HG03066 (cell line): ENCODE measurements at regions not wholly inside any gene's neighbourhood (a gene's known extent, or its start where the extent isn't known, plus 50 kb on each side); places are given as distances from the start of the nearest gene placed in this dataset.
"Not testable (repeated sequence)": the region's sequence is repeated elsewhere in the genome, so short reads cannot be mapped to it uniquely, and the experiment has no call there.

ENCODE experiments used
- ATAC-seq: cut with Tn5 transposase; IDR thresholded peaks from one replicate; pipeline ENCODE4 v1.9.1; 2021; ENCODE audit warnings: low read depth; ENCODE audit not compliant: unreplicated experiment

DNA sequence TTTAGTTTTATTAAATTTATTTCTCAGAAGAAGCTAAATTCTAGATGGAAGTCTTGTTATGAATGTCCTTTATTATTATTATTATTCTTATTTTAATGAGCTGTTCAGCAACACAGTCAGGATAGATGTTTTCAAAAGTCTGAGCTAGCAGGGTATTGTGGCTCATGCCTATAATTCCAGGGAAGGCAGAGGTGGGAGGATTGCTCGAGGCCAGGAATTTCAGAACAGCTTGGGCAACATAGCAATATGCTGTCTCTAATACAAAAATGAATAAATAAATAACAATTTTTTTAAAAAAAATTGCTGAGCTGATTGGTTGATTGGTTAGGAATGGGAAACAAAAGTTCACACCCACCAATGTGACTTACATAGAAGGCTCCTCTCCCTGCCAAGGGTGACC is 274.1 kb upstream of the CYRIA start:
- no peak for ATAC-seq

DNA sequence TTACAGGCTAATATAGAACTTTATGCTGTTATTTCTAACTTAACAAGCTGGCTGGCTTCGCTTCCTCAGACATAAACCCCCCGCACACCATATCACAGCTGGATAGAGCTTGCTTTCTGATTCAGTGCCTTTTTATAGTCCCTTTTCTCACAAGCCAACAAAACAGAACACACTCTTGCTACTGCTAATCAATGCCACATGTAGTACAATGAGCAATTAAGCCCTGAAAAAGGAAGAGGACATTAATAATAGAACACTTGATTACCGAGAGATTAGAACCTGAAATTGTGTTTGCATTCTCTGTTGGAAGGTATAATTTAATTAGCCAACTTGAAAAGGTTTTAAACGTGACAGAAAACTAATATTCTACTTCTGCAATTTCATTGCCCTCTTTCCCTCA is 267.7 kb upstream of the CYRIA start:
- no peak for ATAC-seq

- ATAC-seq, result no peak
Observed at GRCh38 chr2:16932826-16933225, 267.2 kb upstream of the CYRIA start.

DNA sequence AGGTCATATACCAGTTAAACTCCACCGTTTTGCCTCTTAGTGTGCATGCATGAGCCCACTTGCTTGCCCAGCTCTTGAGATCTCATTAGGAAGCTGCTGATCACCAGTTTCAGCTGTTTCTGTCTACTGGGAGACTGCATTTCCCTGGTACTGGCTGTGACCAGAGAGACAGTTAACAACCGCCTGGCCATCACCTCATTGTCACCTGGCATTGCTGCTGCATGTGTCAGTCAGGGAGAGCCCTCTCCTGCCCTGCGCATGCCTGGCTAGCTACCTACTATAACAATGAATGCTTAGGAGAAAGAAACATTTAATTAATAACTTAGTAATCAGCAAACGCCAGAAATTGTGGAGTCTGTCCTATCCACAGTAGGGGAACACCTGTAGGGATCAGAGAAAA is 265.8 kb upstream of the CYRIA start:
- ATAC-seq, result no peak

GRCh38 chr2:16927398-16927797 is 261.8 kb upstream of the CYRIA start:
- no peak for ATAC-seq

GRCh38 chr2:16925145-16925544 is 259.5 kb upstream of the CYRIA start:
- no peak for ATAC-seq

- ATAC-seq, result not testable (repeated sequence)
Observed at GRCh38 chr2:16915341-16915755, 249.7 kb upstream of the CYRIA start.

DNA sequence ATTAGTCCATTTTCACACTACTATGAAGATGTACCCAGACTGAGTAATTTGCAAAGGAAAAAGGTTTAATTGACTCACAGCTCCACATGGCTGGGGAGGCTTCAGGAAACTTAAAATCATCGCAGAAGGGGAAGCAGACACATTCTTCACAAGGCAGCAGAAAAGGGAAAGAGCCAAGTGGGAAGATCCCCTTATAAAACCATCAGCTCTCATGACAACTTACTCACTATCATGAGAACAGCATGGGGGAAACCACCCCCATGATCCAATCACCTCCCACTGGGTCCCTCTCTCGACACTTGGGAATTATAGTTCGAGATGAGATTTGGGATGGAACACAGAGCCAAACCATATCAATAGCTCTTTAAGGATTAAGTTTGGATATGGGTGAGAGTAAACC is 246.1 kb upstream of the CYRIA start:
- ATAC-seq, result no peak

- ATAC-seq, result no peak
Observed at GRCh38 chr2:16908656-16909055, 243.0 kb upstream of the CYRIA start.

- no peak for ATAC-seq
Observed at GRCh38 chr2:16907645-16908282, 242.1 kb upstream of the CYRIA start.

DNA sequence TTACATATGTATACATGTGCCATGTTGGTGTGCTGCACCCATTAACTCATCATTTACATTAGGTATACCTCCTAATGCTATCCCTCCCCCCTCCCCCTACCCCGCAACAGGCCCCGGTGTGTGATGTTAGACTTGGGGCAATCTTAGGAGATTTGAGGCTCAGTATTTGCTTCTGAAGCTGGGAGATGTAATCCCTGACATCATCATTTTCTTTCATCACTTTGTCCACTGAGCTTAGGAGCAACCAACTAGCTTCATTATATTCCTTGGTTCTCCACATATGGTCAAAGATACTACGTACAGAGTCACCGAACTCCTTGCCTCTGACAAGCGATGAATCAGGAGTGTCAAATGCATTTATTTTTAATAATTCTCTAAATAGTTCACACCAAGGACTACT is 239.7 kb upstream of the CYRIA start:
- not testable (repeated sequence) for ATAC-seq

DNA sequence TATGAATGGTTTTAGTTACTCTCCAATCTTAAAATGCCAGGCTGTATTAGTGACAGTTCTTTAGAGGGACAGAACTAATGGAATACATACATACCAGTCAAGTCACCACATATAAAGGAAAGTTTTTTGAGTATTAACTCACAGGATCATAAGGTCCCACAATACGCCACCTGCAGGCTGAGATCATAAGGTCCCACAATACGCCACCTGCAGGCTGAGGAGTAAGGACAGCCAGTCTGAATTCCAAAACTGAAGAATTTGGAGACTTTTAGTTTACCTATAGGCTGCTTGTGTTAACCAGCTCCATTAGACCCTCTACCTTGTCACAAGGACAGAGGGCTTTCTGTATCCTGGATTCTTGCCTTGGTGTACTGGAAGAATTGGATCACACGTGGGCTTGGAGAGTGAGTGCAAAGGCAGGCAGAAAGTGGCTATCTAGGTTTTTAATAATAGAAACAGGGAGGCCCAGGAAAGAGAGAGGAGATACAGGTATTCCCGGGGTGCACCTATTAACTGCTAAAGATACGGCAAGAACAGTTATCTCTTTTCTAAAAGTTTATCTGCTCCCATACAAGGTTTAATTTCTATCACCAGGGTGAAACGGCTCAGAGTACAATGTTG is 234.9 kb upstream of the CYRIA start:
- peak; percentile 86 for ATAC-seq

- no peak for ATAC-seq
Observed at GRCh38 chr2:16899958-16900357, 234.3 kb upstream of the CYRIA start.

GRCh38 chr2:16890081-16890480 is 224.4 kb upstream of the CYRIA start:
- ATAC-seq, result no peak

GRCh38 chr2:16885027-16885426 is 219.4 kb upstream of the CYRIA start:
- no peak for ATAC-seq

DNA sequence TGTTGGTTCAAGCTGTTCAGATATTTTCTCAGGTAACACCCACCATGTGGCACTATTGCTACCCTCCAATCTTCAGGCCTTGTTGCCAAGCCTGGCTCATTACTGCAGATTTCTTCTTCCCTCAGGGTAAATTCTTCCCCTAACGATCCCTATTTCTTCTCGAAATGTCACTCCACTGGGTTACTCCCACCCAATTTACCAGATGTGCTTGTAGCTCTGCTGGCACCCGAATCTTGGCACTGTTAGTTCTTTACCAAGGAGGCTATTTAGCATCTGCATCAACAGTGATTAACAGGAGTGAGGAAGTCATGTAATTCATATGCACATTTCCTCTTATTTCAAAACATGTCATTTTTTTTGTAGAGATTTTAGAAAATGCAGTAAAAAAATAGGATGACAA is 217.1 kb upstream of the CYRIA start:
- no peak for ATAC-seq

DNA sequence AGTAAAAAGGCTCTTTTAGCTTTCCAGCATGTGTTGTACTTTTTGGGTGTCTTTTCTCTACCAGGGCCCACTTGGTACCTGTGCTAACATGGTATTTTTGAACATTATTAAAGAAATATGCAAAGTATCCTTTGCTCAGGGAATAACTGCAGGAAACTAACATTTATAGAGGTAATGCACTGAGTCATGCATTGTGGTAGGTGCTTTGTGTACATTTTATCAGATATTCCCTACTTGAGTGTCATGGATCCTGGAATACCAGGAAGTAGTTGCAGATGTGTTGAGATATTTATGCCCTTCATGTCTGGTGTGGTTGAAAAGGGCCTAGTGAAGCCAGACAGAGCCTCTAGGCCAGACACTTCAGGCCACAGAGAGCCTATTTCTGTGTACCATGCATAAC is 215.5 kb upstream of the CYRIA start:
- no peak for ATAC-seq

DNA sequence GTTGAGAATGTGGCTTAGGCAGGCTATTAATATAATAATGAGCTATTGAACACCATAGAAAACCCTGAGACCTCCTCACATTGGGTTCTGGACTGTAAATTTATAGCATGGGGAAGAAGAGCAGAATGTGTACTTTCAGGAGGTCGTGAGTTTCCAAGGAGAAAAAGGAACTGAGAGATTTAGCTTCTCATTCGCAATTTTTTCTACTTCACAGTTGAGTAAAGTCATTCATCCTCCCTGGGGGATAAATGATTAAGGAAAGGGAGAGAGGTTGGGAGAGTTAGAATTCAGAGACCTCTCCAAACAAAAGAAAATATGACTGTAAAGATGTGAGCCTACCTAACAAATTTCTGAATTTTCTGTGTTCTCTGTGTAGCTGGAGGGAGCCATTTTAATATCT is 205.8 kb upstream of the CYRIA start:
- no peak for ATAC-seq

- no peak for ATAC-seq
Observed at GRCh38 chr2:16870491-16871076, 204.9 kb upstream of the CYRIA start.

- no peak for ATAC-seq
Observed at GRCh38 chr2:16869711-16870110, 204.1 kb upstream of the CYRIA start.

DNA sequence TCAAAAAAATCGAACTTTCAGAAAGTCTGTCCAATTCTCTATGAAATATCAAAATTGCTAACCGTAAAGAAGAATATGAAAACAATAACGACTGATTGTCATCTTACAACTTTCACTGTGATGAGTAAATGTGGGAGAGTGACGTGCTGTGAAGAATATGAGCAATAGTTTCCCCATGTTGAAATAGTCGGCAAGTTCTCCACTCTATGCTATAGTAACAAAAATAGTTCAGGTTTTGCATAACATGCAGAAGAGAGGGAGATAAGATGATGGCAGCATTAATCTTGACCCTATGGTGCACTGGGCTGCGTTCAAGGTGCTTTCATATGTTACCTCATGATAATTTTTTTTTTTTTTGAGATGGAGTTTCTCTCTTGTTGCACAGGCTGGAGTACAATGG is 196.8 kb upstream of the CYRIA start:
- no peak for ATAC-seq

DNA sequence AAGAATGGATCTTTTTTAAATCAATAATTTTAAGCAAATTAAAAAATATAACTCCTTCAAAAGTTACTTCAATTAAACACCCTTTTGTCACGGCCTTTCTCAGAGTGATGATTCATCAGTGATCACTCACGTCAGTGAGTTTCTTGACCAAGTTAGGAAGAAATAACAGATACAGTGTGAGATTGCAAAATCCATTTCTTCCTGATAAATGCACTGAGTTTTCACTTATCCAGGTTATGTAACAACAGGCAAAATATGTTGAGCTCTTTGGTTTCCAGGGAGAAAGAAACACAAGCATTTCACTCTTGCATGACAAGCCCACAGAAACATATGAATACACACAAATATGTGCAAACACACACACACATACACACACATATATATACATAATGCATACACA is 195.9 kb upstream of the CYRIA start:
- no peak for ATAC-seq
